HG03196 (cell line): ENCODE measurements at regions not wholly inside any gene's neighbourhood (a gene's known extent, or its start where the extent isn't known, plus 50 kb on each side); places are given as distances from the start of the nearest gene placed in this dataset.

Source experiments
- ATAC-seq: cut with Tn5 transposase; IDR thresholded peaks from one replicate; pipeline ENCODE4 v1.9.1; 2021; ENCODE audit not compliant: unreplicated experiment

DNA sequence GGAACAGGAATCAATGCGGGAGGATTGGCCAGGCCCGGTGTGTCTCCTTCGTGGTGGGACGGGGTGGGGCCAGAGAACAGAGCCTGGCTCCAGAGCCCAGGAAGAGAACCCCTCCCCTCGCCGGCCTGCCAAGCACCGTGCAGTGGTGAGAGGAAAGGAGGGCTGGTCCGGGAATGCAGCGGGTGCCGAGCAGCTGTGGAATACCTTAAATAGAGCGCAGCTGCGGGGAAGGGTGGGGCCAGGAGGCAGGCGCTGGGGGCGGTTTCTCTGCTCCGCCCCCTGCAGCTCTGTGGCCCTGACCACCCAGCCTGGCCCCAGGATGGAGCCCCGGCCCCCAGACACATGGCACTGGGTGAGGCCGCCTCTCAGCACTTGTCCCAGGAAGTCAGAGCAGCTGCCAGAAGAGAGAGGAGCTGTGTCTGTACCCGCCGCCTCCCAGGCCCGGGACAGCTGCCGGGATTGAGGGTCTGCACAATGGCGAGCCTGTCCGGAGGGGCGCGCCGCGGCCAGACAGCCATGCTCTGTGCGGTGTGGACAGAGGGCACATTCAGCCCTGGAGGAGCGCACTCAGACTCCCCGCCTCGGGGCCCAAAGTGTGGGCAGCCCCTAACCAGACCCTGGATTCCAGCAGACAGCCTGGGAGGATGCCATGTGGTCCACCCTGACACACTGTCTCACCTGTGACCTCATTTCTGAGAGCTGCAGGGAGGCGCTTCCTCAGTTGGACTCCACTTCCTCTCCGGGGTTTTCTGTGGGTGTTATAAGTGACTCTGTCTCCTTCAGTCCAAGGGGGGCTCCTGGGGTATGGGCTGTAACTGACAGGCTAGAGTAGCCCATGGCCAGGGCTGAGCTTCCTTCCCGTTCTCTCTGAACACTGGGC is 268.8 kb downstream of the SEC14L1 start:
- no peak for ATAC-seq

DNA sequence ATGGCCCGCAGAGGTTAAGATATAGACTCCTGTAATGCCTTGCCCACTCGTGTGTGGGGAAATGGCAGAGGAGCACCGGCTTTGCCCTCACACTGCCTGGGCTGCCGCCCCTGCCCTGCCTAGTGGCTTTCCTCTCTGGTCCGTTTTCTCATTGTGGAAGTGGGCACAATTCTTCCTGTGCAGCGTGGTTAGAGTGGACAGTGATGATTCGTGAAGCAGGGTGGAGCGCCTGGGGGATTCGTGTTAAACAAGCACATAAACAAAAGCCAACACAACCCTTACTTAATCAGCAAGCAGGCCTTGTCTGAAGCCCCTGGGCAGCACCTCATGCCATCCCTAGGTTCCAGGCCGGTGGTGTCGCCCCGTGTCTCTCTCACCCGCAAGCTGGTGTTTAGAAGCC is 269.7 kb downstream of the SEC14L1 start:
- no peak for ATAC-seq

DNA sequence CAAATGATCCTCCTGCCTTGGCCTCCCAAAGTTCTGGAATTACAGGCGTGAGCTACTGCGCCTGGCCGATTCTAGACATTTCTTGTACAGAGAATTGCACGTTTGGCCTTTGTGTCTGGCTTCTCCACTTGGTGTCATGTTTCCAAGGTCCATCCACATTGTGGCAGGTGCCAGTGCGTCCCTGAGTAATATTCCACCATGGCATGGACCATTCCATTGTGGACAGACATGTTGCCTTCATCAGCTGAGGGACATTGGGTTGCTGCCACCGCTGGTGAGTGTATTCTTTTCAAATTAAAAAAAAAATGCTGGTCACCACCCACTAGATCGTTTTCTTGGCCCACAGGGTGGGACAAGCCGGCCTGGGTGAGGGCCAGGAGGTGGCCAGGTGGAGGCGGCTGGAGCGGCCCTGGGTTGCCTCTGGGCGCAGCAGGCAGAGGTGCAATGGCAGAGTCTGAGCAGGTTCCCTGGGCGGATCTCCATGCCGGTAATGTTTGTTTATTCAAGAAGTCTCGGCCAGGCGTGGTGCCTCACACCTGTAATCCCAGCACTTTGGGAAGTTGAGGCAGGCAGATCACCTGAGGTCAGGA is 274.1 kb downstream of the SEC14L1 start:
- no peak for ATAC-seq

DNA sequence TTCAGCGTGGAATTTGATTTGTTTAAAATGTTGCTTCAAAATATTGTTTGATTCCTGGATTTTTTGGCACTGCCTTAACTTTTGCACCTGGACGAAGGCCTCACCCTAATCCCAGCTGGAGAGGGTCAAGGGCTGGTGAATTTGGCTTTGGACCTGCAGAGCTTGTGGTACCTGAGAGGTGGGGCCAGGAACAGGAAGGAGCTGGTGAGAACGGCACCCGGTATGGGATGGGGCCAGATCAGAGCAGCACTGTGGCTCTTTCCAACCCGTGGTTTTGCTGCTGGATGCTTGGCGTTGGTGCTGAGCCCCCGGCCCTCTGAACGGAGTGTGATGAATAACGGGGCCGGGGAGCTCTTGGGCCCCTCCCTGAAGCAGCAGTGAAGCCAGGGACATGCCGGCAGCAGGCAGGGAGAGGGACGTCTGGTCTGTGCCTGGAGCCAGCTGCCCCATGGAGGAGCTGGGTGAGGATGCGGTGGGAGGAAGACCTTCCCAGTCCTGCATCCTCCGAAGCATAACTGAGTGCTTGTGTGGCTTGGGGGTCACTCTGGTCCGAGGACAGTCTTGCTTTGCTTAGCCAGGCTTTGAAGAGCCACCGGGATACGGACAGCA is 275.4 kb downstream of the SEC14L1 start:
- ATAC-seq = no peak

DNA sequence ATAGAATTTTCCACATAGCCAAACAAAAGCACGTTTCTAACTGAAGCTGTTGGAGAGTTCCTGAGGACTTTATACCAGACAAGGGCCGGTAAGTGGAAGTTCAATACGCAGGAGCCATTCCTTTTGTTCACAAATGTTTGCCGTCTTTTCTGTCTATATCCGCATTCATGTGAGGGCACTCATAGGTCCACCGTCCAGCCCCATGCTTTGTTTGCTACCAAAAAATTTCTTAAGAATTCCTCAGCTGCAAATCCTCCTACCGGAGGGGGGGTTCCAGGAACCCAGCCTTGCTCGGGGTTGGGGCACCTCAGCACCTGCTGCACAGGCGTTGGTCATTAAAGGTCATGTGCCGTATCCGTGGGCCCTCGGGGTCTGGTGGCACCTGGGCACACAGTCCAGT is 276.8 kb downstream of the SEC14L1 start:
- no peak for ATAC-seq

DNA sequence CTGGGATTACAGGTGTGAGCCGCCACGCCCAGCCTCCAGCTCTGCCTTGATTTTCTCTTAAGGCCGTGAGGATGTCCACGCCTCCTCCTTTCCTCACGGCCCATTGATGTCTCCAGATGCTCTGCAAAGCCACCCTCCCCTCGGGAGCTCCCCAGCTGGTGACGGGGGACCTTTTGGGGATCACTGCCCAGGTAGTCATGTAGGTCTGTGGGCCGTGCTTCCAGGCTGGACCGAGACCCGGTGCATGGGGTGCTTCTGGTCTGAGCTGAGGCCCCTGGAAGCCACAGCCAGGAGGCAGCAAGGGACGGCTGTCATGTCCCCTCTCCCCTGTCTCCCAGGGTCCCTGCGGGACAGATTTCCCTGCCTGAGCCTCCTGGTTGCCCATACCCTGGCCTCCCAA is 277.8 kb downstream of the SEC14L1 start:
- no peak for ATAC-seq

DNA sequence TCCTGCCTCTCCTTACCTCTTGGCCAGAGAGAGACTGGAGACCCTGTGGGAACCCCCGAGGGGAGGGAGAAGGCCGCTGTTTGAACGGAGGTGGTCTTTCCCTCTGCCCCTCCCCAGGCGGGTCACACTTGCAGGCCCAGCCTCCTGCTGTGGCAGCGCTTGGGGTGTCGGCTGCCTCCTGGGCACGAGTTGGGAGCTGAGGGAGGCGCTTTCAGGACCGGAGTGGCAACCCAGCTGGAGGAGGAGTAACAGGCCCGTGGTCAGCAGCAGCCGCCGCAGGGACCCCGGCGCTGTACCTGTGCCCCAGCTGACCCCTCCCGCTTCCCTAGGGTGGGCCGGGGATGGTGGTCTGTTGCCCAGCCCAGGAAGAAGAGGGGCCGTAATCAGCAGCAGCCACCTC is 278.3 kb downstream of the SEC14L1 start:
- no peak for ATAC-seq

DNA sequence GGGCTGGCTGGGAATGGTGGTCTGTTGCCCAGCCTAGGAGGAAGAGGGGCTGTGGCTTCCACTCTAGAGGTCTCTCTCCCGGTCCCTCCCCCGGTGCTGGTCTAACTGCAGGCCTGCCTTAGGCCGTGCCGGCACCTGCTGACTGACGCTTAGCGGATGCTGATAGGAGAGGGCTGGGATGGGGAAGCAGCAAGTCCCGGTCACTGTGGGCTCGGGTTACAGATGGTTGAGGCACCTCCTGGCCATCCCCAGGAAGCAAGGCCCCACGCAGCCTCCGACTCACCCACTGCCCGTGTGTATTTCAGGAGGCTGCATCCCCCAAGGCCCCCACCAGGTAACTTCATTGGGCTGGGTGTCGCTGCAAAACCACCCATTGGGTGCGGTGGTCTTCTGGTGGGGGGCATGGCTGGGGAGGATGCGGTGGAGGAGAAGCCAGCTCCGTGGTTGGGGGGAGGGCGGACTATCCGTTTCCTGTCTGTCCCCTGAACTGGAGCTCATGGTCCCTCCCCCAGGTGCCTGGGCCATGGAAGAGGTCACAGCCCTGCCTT is 278.9 kb downstream of the SEC14L1 start:
- no peak for ATAC-seq

DNA sequence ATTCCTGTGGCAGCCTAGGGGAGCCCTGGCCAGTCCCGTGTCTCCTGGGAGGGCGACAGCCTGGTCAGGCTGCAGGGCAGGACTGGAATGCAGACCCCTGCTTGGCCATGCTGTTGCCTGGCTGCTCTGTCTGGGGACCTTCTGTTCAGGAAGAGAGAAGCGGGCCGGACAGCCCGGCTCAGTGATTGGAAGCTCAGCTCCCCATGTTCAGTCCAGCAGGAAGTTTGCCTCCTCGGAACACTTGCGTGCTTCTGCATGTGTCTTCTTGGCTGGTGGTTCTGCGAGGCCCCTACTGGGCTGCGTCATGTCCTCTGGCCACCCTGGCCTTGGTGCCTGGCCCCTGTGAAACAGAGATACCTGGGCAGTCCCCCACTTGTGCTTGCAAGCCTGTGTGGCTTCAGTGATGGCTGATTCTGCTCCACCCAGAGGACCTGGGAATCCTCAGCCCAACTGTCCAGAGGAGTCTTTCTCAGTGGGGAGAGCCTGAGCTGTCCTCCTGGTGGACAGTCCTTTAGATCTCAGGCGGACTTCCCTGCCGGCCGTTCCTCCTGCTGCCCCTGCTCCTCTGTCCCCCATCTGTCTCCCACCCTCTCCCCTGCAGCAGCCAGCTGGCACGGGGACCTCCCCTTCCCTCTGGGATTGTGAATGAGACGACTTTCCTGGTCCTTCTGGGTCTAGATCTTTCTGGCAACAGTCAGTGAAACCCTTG is 279.5 kb downstream of the SEC14L1 start:
- ATAC-seq = no peak

DNA sequence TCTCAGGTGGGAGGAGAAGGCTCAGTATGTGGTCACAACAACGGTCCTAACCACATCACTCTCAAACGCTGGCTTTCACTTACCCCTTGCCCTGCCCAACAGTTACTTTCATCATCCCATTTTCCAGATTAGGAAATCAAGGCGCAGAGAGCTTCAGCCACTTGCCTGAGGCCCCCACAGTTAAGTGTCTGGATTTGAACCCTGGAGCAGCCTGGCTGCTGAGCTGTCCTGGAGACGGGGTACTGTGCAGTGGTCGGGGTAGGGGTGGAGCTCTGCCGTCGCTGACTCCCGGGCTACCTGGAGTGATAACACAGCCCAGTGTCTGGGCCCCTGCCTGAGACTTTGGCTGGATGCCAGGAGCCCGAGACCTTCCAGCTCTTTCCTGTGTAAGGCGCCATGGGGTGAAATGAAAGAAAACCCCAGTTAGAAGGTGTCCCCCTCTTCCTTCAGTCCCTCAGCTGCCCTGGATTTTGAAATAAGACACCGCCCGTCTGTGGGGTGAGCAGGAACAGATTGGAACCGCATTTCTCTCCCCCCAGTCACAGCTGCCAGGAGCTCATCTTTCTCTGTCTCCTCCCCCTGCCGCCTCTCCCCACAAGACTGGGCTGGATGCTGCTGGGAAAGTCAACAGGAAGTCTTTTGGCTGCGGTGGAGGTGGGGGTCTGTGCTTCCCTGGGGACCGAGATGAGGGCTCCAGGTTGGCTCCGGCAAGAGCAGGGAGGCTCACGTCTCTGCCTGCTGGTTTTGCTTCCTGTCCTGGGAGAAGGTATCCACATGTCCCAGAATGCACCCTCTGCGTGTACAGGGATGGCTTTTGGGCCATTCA is 280.2 kb downstream of the SEC14L1 start:
- ATAC-seq = no peak

DNA sequence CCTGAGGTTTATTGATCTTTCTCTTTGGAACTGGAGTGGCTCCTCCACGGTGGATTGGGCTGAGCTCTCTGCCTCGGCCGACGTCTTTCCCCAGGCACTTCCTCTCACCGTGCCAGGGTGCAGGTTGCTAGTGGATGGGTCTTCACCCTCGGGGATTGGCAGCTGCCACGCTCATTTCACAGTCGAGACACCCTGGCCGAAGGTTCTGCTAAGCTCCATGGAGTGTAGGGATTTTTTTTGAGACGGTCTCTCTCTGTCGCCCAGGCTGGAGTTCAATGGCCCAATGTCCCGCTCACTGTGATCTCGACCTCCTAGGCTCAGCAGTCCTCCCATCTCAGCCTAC is 280.8 kb downstream of the SEC14L1 start:
- no peak for ATAC-seq

DNA sequence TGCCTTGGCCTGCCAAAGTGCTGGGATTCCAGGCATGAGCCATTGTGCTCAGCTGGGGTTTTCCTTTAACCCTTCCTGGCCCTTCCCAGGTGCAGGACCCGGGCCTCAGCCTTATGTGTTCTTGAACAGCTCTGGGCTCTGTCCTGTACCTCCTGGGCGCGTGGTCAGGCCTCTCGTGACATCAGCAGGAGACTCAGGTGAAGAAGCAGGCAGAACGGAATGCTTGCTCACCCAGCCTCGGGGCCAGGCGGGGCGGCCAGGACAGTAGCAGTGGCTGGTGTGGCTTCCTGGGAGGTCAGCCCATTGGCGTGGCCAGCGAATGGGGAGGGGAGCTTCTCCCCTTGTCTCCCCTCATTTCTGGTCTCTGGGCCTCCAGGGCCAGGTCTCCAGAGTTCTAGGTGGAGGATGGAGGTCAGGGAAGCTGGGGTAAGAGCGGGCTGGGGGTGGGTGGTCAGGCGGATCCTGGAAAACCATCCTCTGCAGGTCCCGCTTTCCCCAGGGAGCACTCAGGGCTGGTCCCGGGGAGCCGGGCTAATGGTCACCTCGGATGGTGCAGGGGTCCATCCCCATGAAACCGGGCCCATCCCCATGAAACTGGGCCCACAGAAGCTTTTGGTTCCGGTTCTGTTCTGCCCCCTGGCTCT is 281.5 kb downstream of the SEC14L1 start:
- ATAC-seq = no peak

DNA sequence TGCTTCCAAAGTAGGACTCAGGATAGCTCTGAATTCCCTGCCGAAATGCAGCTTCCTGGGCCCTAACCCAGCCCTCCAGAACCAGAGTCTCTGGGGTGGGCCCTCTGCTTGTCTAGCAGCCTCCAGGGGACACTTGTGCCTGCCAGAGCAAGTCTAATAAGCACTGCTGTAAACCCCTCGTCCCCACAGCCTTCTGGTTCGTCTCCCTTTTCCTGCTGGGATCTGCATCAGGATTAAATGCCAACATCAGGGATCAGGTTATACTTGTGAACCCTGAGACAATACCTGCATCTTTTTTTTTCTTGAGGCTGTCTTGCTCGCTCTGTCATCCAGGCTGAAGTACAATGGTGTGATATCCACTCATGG is 282.0 kb downstream of the SEC14L1 start:
- ATAC-seq = no peak

DNA sequence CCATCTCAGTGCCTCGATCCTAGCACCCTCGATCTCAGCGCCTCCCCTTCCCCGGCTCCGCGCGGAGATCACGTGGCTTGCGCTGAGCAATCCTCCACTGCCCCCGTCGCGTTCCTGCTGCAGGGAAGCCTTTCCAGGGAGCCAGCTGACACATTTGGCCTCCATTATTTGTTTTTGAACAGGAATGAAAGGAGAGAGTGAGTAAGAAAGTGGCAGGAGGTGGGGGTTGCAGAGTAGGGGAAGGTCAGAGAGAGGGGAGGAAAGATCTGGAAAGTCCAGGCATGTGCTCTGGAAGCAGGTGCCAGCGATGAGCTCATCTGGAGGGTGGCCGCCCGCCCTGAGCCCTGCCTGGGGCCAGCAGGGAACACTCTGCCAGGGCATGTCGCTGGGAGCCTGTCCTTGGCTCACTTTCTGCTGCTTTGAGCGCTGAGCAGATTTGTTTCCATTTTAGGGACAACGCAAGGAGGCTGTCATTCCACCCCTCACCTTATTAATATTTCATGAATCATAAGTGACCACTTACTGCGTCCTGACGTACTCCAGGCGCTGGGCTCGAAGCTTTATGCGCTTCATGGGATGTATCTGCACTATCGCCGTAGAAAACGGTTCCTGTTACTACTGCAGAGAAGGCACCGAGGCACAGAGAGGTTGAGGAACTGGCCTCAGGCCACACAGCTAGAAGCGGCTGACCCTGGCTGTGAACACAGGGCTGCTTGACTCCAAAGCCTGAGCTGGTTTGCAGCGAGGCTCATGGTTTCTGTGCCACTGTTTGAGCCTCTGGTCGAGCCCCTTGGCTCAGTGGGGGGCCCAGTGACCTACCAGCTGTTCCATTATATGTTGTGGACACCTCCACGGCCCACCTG is 283.1 kb downstream of the SEC14L1 start:
- no peak for ATAC-seq

DNA sequence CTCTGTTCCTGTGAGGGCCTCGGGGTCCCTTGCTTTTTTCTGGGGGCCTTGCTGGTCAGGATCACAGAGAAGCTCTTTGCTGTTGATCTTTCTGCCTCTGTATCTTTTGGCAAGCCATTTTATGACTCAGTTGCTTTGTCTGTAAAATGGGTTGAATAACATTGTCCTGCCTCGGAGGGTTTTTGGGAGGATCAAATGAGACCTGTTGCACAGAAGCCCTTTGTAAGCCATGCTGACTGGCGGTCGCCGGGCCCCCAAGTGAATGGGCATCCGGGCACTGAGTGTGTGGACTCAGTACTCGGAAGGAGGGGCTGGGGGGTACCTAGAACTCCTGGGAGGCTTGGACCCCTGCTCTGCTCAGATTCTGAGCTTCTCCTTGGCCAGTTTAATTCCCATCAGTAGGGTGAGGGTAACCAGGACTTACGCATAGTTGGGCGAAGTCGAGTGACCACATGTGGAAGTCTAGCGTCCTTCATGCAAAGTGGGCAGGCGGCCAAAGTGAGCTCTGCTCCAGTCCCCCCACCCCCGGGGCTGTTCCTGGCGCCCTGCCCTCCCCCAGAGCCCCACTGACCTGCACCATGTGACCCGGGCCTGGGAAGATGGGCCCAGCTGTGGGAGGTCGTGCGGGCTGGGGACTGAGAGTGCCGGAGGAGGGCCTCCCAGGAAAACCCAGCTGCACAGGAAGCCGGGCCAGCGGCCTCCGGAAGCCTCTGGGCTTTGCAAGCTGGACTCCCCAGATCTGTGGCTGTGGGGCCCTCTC is 284.0 kb downstream of the SEC14L1 start:
- no peak for ATAC-seq

DNA sequence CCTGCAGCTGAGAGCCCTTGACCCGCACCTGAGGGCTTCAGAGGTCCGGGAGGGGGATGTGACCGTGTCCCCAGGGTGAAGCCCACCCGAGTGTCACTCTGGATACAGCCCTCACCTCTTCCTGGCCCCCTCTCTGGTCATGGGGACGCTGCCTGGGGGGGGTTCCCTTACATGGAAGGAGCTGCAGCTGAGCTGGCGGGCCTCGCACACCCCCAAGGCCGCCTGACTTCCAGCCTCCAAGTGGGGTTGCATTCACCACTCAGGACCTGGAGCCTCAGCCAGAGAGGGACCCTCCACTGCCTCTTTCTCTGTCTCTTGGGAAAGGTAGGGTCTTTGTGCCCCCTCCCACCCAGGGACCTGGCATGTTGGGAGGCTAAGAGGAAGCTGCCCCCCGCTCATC is 284.6 kb downstream of the SEC14L1 start:
- no peak for ATAC-seq

DNA sequence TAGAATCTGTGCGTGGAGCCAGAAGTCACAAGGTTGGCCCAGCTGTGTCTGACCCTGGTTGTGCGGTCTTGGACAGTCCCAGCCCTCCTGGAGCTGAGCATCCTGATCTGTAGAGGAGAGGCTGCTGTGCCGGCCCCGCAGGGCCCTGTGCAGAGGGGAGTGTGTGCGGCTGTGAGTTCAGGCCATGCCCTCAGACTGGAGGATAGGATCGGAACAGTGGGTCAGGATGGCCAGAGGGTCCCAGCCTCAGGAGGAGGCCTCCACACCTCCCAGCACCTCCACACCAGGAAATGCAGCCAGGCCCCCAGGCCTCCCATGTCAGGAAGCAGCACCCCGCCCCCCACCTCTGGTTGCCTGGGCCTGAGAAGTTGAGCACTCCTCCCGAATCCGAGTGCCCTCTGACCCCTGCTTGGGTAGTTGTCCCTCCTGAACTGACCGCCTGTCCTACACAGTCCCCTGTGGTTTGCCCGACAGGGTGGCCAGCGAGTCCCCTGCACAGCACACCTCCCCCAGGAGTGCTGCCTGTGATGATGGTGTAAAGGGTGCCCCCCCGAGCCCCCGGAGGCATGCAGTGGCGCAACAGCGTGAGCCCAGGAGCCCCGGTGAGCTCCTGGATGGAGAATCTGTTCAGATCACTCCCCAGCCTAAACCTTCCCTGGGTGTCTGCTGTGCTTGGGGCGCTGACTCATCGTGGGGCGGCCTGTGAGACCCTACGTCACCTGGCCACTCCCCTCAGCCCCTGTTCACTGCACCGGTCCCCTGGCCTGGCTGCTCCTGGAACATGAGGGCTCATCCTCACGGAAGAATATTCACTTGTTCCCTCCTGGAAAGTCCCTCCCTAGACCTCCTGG is 285.2 kb downstream of the SEC14L1 start:
- ATAC-seq = no peak
